Adrenal gland (tissue), 9 donors: ENCODE measurements at regions not wholly inside any gene's neighbourhood (a gene's known extent, or its start where the extent isn't known, plus 50 kb on each side); places are given as distances from the start of the nearest gene placed in this dataset.

Experiments
- DNase-seq, 7 donors: peaks; one replicate each; pipeline ENCODE4 v3.0.0-alpha.2; 2019 to 2020
- H3K27ac ChIP-seq, 5 donors: fragments of 200-600 bp; sonication (generic) in 4 of 5; 1 replicate in 3 of 5; 2 replicates in 2 of 5; pipeline versions ENCODE4 v1.5.1 to v1.8.0; 2016 to 2020; ENCODE audit warnings: mild to moderate bottlenecking in 1 of 5
- H3K27me3 ChIP-seq: fragments of 200-600 bp; 2 replicates; pipeline ENCODE4 v1.8.0; 2021
- H3K36me3 ChIP-seq, 2 donors: fragments of 200-600 bp; replicated peaks in 1 of 2; 1 replicate in 1 of 2; 2 replicates in 1 of 2; pipeline versions ENCODE4 v1.5.1 to v1.8.0; 2018 to 2022
- H3K4me1 ChIP-seq, 2 donors: fragments of 200-600 bp; replicated peaks in 1 of 2; 1 replicate in 1 of 2; 2 replicates in 1 of 2; pipeline versions ENCODE4 v1.5.1 to v1.8.0; 2018 to 2021
- H3K4me3 ChIP-seq, 4 donors: fragments of 200-600 bp; sonication (generic) in 3 of 4; one replicate each; pipeline ENCODE4 v1.5.1; 2016 to 2018
- H3K9me3 ChIP-seq, 3 donors: fragments of 200-600 bp; sonication (generic) in 1 of 3; replicated peaks in 1 of 3; 1 replicate in 2 of 3; 2 replicates in 1 of 3; pipeline versions ENCODE4 v1.5.1 to v1.8.0; 2016 to 2021
- CTCF ChIP-seq, 6 experiments: fragments of 450-650 bp in 4 of 6; fragments of 200-600 bp in 2 of 6; sonication (generic) in 1 of 6; IDR thresholded peaks; 1 replicate in 5 of 6; 2 replicates in 1 of 6; pipeline versions ENCODE4 v1.5.1 to v1.8.0; 2016 to 2021; ENCODE audit warnings: antibody characterized with exemption in 6 of 6, mild to moderate bottlenecking in 2 of 6, moderate library complexity in 1 of 6
- POLR2A ChIP-seq, 2 donors: fragments of 450-650 bp; IDR thresholded peaks; one replicate each; pipeline ENCODE4 v1.6.1; 2017; ENCODE audit warnings: antibody characterized with exemption in 2 of 2, mild to moderate bottlenecking in 2 of 2, moderate library complexity in 1 of 2
- WGBS, 4 donors: extraction: QIAGEN DNeasy Blood & Tissue Kit in 2 of 4; methylation state at CpG; one replicate each; pipeline versions ENCODE4 v1.1.5 to v1.1.7; 2013 to 2017; 5-methylcytosine and 5-hydroxymethylcytosine counted together
- intact Hi-C, 2 donors: fragments of 100-400 bp; cut with DNase I; formaldehyde crosslinking; loops; one replicate each; pipeline versions ENCODE4 v1.14.1 to v1.15.0; 2022 to 2023
- donor health status: healthy with polysubstance abuse.
- donor health status: Bipolar disorder and iron deficiency.
- donor health status: DM: yes; HTN: yes; CAD: no.
- donor health status: DM: no; HTN: no; CAD: no.
- donor health status: DM: no; HTN: no; CAD: no.

DNA sequence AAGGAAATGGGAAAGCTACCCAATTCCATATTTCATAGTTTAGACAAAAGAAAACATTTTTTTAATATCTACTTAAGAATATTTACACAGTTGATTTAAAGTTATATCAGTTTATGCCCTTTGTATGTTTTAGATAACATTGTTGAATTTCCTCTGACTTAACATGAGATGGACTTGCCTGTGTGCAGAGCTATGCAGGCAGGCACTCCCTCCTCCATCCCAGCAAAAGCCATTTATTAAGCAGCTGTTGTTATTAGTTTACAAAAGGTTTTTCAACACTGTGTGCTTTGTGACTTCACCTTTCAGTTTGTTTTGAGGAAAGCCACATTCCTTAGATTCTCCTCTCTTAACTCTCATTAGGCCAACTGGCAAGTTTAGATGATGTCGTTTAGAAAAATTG lies 337.5 kb upstream of the PDE3A start:
- TF ChIP-seq CTCF (IDR thresholded peaks at IDR 0.05) (no peak), POLR2A (IDR thresholded peaks at IDR 0.05) (no peak)
- Histone ChIP-seq H3K4me3 (no peak overlapping the region), H3K9me3 (no peaks in the 10 kb centered on the region), H3K4me1 (no peaks in the 10 kb centered on the region), H3K27ac (no peak overlapping the region), H3K36me3 (no peaks in the 10 kb centered on the region), H3K27me3 (no peaks in the 10 kb centered on the region)
- DNase-seq: no peak
- 0 to 36% (median 31%) methylated on average over 1 of the region's 1 CpG for WGBS, 4 donors
- intact Hi-C loops: no loop called here

GRCh38 chr12:20039562-20039961 lies 328.8 kb upstream of the PDE3A start:
- no peak for TF ChIP-seq CTCF (IDR thresholded peaks at IDR 0.05)
- no peak for TF ChIP-seq POLR2A (IDR thresholded peaks at IDR 0.05)
- 66 to 77% (median 73%) methylated on average over 4 of the region's 4 CpGs for WGBS, 4 donors
- DNase-seq: no peak
- no peak overlapping the region for H3K27ac ChIP-seq
- H3K4me1 ChIP-seq: no peaks in the 10 kb centered on the region
- H3K9me3 ChIP-seq: no peaks in the 10 kb centered on the region
- no peaks in the 10 kb centered on the region for H3K27me3 ChIP-seq
- no peaks in the 10 kb centered on the region for H3K36me3 ChIP-seq
- no peak overlapping the region for H3K4me3 ChIP-seq
- intact Hi-C loops: no loop called here

GRCh38 chr12:20040184-20040583 lies 328.2 kb upstream of the PDE3A start:
- no peak overlapping the region for H3K27ac ChIP-seq
- H3K4me1 ChIP-seq: no peaks in the 10 kb centered on the region
- intact Hi-C loops: no loop called here
- no peaks in the 10 kb centered on the region for H3K27me3 ChIP-seq
- H3K9me3 ChIP-seq: no peaks in the 10 kb centered on the region
- no peaks in the 10 kb centered on the region for H3K36me3 ChIP-seq
- 49 to 64% (median 58%) methylated on average over 2 of the region's 2 CpGs for WGBS, 4 donors
- H3K4me3 ChIP-seq: no peak overlapping the region
- no peak for TF ChIP-seq CTCF (IDR thresholded peaks at IDR 0.05)
- no peak for TF ChIP-seq POLR2A (IDR thresholded peaks at IDR 0.05)
- DNase-seq: no peak

GRCh38 chr12:20040831-20041230 lies 327.5 kb upstream of the PDE3A start:
- no peaks in the 10 kb centered on the region for H3K4me1 ChIP-seq
- no peaks in the 10 kb centered on the region for H3K27me3 ChIP-seq
- no peaks in the 10 kb centered on the region for H3K36me3 ChIP-seq
- no peak overlapping the region for H3K27ac ChIP-seq
- intact Hi-C loops: no loop called here
- H3K4me3 ChIP-seq: no peak overlapping the region
- DNase-seq: no peak
- H3K9me3 ChIP-seq: no peaks in the 10 kb centered on the region
- TF ChIP-seq POLR2A (IDR thresholded peaks at IDR 0.05): no peak
- no peak for TF ChIP-seq CTCF (IDR thresholded peaks at IDR 0.05)
- WGBS, 4 donors: 33 to 43% (median 37%) methylated on average over 3 of the region's 3 CpGs
